Fibroblast of lung (primary cell): ENCODE measurements at regions not wholly inside any gene's neighbourhood (a gene's known extent, or its start where the extent isn't known, plus 50 kb on each side); places are given as distances from the start of the nearest gene placed in this dataset.
"Not testable (repeated sequence)": the region's sequence is repeated elsewhere in the genome, so short reads cannot be mapped to it uniquely, and the experiment has no call there.

ENCODE experiments used
- DNase-seq, 2 donors: peaks; one replicate each; pipeline versions ENCODE4 v3.0.0 to v3.0.0-alpha.2; 2010; ENCODE audit warnings: low read depth in 2 of 2
- H2AFZ ChIP-seq: 2 replicates; pipeline ENCODE4 v1.5.1; 2012; ENCODE audit warnings: low read length, control low read depth, inconsistent platforms
- H3K27ac ChIP-seq: 2 replicates; pipeline ENCODE4 v1.5.1; 2011; ENCODE audit warnings: low read length, control low read depth; ENCODE audit not compliant: insufficient read depth
- H3K27me3 ChIP-seq: 2 replicates; pipeline ENCODE4 v1.5.1; 2011; ENCODE audit warnings: mild to moderate bottlenecking, low read length; ENCODE audit not compliant: control insufficient read depth, insufficient read depth
- H3K36me3 ChIP-seq: 2 replicates; pipeline ENCODE4 v1.5.1; 2011; ENCODE audit warnings: low read length; ENCODE audit not compliant: control insufficient read depth, insufficient read depth
- H3K4me1 ChIP-seq: 2 replicates; pipeline ENCODE4 v1.5.1; 2011; ENCODE audit warnings: low read length; ENCODE audit not compliant: control insufficient read depth, insufficient read depth; ENCODE audit errors: extremely low read depth
- H3K4me2 ChIP-seq: 2 replicates; pipeline ENCODE4 v1.5.1; 2011; ENCODE audit warnings: low read length, control low read depth; ENCODE audit not compliant: insufficient read depth; ENCODE audit errors: extremely low read depth
- H3K4me3 ChIP-seq, 4 experiments: fragments of 200-600 bp in 1 of 4; sonication (generic) in 1 of 4; replicated peaks in 1 of 4; 2 replicates each; pipeline ENCODE4 v1.5.1; 2011 to 2016; ENCODE audit warnings: low read length in 4 of 4, low read depth in 3 of 4, mild to moderate bottlenecking in 3 of 4, control low read depth in 2 of 4, inconsistent platforms in 1 of 4, mixed read lengths in 1 of 4; ENCODE audit not compliant: insufficient read depth in 1 of 4; ENCODE audit errors: control extremely low read depth in 1 of 4
- H3K79me2 ChIP-seq: 2 replicates; pipeline ENCODE4 v1.5.1; 2012; ENCODE audit warnings: mild to moderate bottlenecking, low read length, inconsistent platforms; ENCODE audit not compliant: control insufficient read depth, insufficient read depth
- H3K9ac ChIP-seq: 2 replicates; pipeline ENCODE4 v1.5.1; 2011; ENCODE audit warnings: mild to moderate bottlenecking, low read length, control low read depth; ENCODE audit not compliant: insufficient read depth
- H3K9me3 ChIP-seq: 2 replicates; pipeline ENCODE4 v1.5.1; 2012; ENCODE audit warnings: low read depth, low read length; ENCODE audit not compliant: control insufficient read depth, insufficient read depth
- H4K20me1 ChIP-seq: 2 replicates; pipeline ENCODE4 v1.5.1; 2011; ENCODE audit warnings: low read length; ENCODE audit not compliant: control insufficient read depth, insufficient read depth; ENCODE audit errors: extremely low read depth
- EZH2 ChIP-seq: IDR thresholded peaks from 2 replicates; pipeline ENCODE4 v1.5.1; 2012; ENCODE audit warnings: low read length, control low read depth, mild to moderate bottlenecking; ENCODE audit errors: missing control alignments
- TF ChIP-seq, protein P1 (sequence below), 2 donors: IDR thresholded peaks in 1 of 2; conservative IDR thresholded peaks in 1 of 2; 1 replicate in 1 of 2; 2 replicates in 1 of 2; pipeline ENCODE4 v1.5.1; 2011 to 2012; ENCODE audit warnings: low read length in 2 of 2, control low read depth in 1 of 2, inconsistent platforms in 1 of 2, low read depth in 1 of 2, mild to moderate bottlenecking in 1 of 2

- Histone ChIP-seq H3K79me2 (no peaks in the 10 kb centered on the region), H3K4me3 (no peak overlapping the region), H3K9me3 (no peaks in the 10 kb centered on the region), H2AFZ (no peak overlapping the region), H3K27ac (no peak overlapping the region), H3K9ac (no peak overlapping the region), H3K4me1 (no peaks in the 10 kb centered on the region), H4K20me1 (no peaks in the 10 kb centered on the region), H3K36me3 (no peaks in the 10 kb centered on the region), H3K4me2 (no peak overlapping the region), H3K27me3 (no peaks in the 10 kb centered on the region)
- no peak for DNase-seq
- TF ChIP-seq, protein P1, sequence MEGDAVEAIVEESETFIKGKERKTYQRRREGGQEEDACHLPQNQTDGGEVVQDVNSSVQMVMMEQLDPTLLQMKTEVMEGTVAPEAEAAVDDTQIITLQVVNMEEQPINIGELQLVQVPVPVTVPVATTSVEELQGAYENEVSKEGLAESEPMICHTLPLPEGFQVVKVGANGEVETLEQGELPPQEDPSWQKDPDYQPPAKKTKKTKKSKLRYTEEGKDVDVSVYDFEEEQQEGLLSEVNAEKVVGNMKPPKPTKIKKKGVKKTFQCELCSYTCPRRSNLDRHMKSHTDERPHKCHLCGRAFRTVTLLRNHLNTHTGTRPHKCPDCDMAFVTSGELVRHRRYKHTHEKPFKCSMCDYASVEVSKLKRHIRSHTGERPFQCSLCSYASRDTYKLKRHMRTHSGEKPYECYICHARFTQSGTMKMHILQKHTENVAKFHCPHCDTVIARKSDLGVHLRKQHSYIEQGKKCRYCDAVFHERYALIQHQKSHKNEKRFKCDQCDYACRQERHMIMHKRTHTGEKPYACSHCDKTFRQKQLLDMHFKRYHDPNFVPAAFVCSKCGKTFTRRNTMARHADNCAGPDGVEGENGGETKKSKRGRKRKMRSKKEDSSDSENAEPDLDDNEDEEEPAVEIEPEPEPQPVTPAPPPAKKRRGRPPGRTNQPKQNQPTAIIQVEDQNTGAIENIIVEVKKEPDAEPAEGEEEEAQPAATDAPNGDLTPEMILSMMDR (conservative IDR thresholded peaks at IDR 0.05 in 1 of 2, IDR thresholded peaks at IDR 0.05 in 1 of 2; ENCODE audit: low read depth in 1 of 2, low read length in 2 of 2) = no peak
- no peak for TF ChIP-seq EZH2
These were observed 301.7 kb upstream of the MDFIC2 start for GRCh38 chr3:70614111-70614510.

GRCh38 chr3:70612920-70613319 is 300.5 kb upstream of the MDFIC2 start:
- no peaks in the 10 kb centered on the region for H3K27me3 ChIP-seq
- H3K4me3 ChIP-seq = no peak overlapping the region
- H3K9ac ChIP-seq = no peak overlapping the region
- no peaks in the 10 kb centered on the region for H3K79me2 ChIP-seq
- no peaks in the 10 kb centered on the region for H3K9me3 ChIP-seq
- no peak for DNase-seq
- H4K20me1 ChIP-seq = no peaks in the 10 kb centered on the region
- no peak for TF ChIP-seq EZH2
- TF ChIP-seq, protein P1 (conservative IDR thresholded peaks at IDR 0.05 in 1 of 2, IDR thresholded peaks at IDR 0.05 in 1 of 2; ENCODE audit: low read depth in 1 of 2, low read length in 2 of 2) = no peak
- H3K4me1 ChIP-seq = no peaks in the 10 kb centered on the region
- no peak overlapping the region for H3K4me2 ChIP-seq
- H3K27ac ChIP-seq = no peak overlapping the region
- no peaks in the 10 kb centered on the region for H3K36me3 ChIP-seq
- no peak overlapping the region for H2AFZ ChIP-seq

DNA sequence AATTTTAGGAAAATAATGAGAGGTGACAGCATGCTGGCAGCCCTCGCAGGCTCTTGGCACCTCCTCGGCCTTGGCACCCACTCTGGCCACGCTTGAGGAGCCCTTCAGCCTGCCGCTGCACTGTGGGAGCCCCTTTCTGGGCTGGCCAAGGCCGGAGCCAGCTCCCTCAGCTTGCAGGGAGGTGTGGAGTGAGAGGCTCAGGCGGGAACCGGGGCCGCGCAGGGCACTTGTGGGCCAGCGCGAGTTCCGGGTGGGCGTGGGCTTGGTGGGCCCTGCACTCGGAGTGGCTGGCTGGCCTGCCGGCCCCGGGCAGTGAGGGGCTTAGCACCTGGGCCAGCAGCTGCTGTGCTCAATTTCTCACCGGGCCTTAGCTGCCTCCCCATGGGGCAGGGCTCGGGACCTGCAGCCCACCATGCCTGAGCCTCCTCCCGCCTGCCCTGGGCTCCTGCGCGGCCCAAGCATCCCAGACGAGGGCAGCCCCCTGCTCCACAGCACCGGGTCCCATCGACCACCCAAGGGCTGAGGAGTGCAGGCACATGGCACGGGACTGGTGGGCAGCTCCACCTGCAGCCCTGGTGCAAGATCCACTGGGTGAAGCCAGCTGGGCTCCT is 299.3 kb upstream of the MDFIC2 start:
- not testable (repeated sequence) for H3K27ac ChIP-seq, H3K9me3 ChIP-seq, H2AFZ ChIP-seq, H3K27me3 ChIP-seq, H3K4me3 ChIP-seq, H4K20me1 ChIP-seq, H3K79me2 ChIP-seq, H3K36me3 ChIP-seq, H3K9ac ChIP-seq, DNase-seq, H3K4me2 ChIP-seq, H3K4me1 ChIP-seq
